DND-41 (cell line): ENCODE measurements at regions not wholly inside any gene's neighbourhood (a gene's known extent, or its start where the extent isn't known, plus 50 kb on each side); places are given as distances from the start of the nearest gene placed in this dataset.

Experiments
- ATAC-seq: fragments of 200-7000 bp; cut with Tn5 transposase; 3 replicates; pipeline ENCODE4 v1.9.1; 2021; ENCODE audit warnings: low read depth; ENCODE audit not compliant: insufficient read depth
- DNase-seq: peaks from one replicate; pipeline ENCODE4 v3.0.0-alpha.2; 2020
- H2AFZ ChIP-seq: 2 replicates; pipeline ENCODE4 v1.6.0; 2012; ENCODE audit warnings: low read depth, low read length
- H3K27ac ChIP-seq: 2 replicates; pipeline ENCODE4 v1.5.1; 2012; ENCODE audit warnings: low read length, inconsistent platforms
- H3K27me3 ChIP-seq: fragments of 200-600 bp; sonication (generic); 2 replicates; pipeline ENCODE4 v1.6.0; 2012; ENCODE audit warnings: low read length, mild to moderate bottlenecking, inconsistent platforms; ENCODE audit not compliant: insufficient read depth, poor library complexity
- H3K36me3 ChIP-seq: 2 replicates; pipeline ENCODE4 v1.5.1; 2012; ENCODE audit warnings: low read length, inconsistent platforms; ENCODE audit not compliant: insufficient read depth
- H3K4me1 ChIP-seq: 2 replicates; pipeline ENCODE4 v1.5.1; 2012; ENCODE audit warnings: mild to moderate bottlenecking, low read length; ENCODE audit not compliant: insufficient read depth
- H3K4me2 ChIP-seq: 2 replicates; pipeline ENCODE4 v1.6.0; 2012; ENCODE audit warnings: mild to moderate bottlenecking, moderate library complexity, low read length, inconsistent platforms; ENCODE audit not compliant: insufficient read depth
- H3K4me3 ChIP-seq, 2 experiments: fragments of 200-600 bp in 1 of 2; shearing (Covaris generic) in 1 of 2; 2 replicates each; pipeline ENCODE4 v1.5.1; 2012 to 2016; ENCODE audit warnings: inconsistent platforms in 2 of 2, low read length in 2 of 2, mild to moderate bottlenecking in 2 of 2, low read depth in 1 of 2, moderate library complexity in 1 of 2
- H3K79me2 ChIP-seq: 2 replicates; pipeline ENCODE4 v1.6.0; 2012; ENCODE audit warnings: low read length, inconsistent platforms; ENCODE audit not compliant: insufficient read depth
- H3K9ac ChIP-seq: 2 replicates; pipeline ENCODE4 v1.6.0; 2012; ENCODE audit warnings: low read depth, mild to moderate bottlenecking, inconsistent platforms, low read length, moderate library complexity
- H3K9me3 ChIP-seq: 2 replicates; pipeline ENCODE4 v1.5.1; 2012; ENCODE audit warnings: low read length, moderate library complexity, mild to moderate bottlenecking, inconsistent platforms; ENCODE audit not compliant: insufficient read depth, severe bottlenecking
- H4K20me1 ChIP-seq: 2 replicates; pipeline ENCODE4 v1.6.0; 2012; ENCODE audit warnings: low read length; ENCODE audit not compliant: insufficient read depth
- CTCF ChIP-seq: IDR thresholded peaks from 2 replicates; pipeline ENCODE4 v1.5.1; 2012; ENCODE audit warnings: borderline replicate concordance, low read length, moderate library complexity, mild to moderate bottlenecking; ENCODE audit not compliant: poor library complexity, severe bottlenecking; ENCODE audit errors: extremely low read depth
- EZH2 ChIP-seq: IDR thresholded peaks from 3 replicates; pipeline ENCODE4 v1.6.1; 2012; ENCODE audit warnings: borderline replicate concordance, low read depth, mild to moderate bottlenecking, moderate library complexity, low read length, inconsistent platforms; ENCODE audit not compliant: severe bottlenecking

GRCh38 chr20:10848810-10849370 is 175.1 kb upstream of the JAG1 start:
- Histone ChIP-seq H3K9ac (no peak overlapping the region), H2AFZ (no peak overlapping the region)
- no peak for DNase-seq

GRCh38 chr20:10853176-10853575 is 179.4 kb upstream of the JAG1 start:
- Histone ChIP-seq H3K4me3 (no peak overlapping the region), H2AFZ (no peak overlapping the region), H3K9ac (no peak overlapping the region), H4K20me1 (no peaks in the 10 kb centered on the region), H3K79me2 (no peaks in the 10 kb centered on the region), H3K27ac (no peak overlapping the region), H3K36me3 (no peaks in the 10 kb centered on the region), H3K27me3 (no peaks in the 10 kb centered on the region), H3K4me2 (no peak overlapping the region), H3K9me3 (no peaks in the 10 kb centered on the region), H3K4me1 (no peaks in the 10 kb centered on the region)
- TF ChIP-seq CTCF (no peak), EZH2 (no peak)
- no peak for DNase-seq
- no peak for ATAC-seq

More at GRCh38 chr20:10848810-10849370, 175.1 kb upstream of the JAG1 start:
- Histone ChIP-seq H3K27ac (no peak overlapping the region), H3K4me1 (no peaks in the 10 kb centered on the region), H3K36me3 (no peaks in the 10 kb centered on the region), H3K4me2 (no peak overlapping the region), H3K27me3 (no peaks in the 10 kb centered on the region), H4K20me1 (no peaks in the 10 kb centered on the region), H3K9me3 (no peaks in the 10 kb centered on the region), H3K4me3 (no peak overlapping the region), H3K79me2 (no peaks in the 10 kb centered on the region)
- TF ChIP-seq CTCF (no peak), EZH2 (no peak)
- ATAC-seq = no peak

- H3K4me3 ChIP-seq = no peak overlapping the region
- no peak overlapping the region for H3K27ac ChIP-seq
- H3K36me3 ChIP-seq = no peaks in the 10 kb centered on the region
- TF ChIP-seq EZH2 = no peak
- no peak for TF ChIP-seq CTCF
- no peaks in the 10 kb centered on the region for H3K27me3 ChIP-seq
- no peak overlapping the region for H2AFZ ChIP-seq
- no peaks in the 10 kb centered on the region for H4K20me1 ChIP-seq
- DNase-seq (no peak), ATAC-seq (no peak)
- no peaks in the 10 kb centered on the region for H3K9me3 ChIP-seq
- H3K79me2 ChIP-seq = no peaks in the 10 kb centered on the region
- H3K4me1 ChIP-seq = no peaks in the 10 kb centered on the region
- no peak overlapping the region for H3K9ac ChIP-seq
- no peak overlapping the region for H3K4me2 ChIP-seq
Observed at GRCh38 chr20:10853731-10854130, 179.9 kb upstream of the JAG1 start.

GRCh38 chr20:10854976-10855375 is 181.2 kb upstream of the JAG1 start:
- H3K36me3 ChIP-seq = no peaks in the 10 kb centered on the region
- ATAC-seq = no peak
- H2AFZ ChIP-seq = no peak overlapping the region
- H3K4me2 ChIP-seq = no peak overlapping the region
- no peak for DNase-seq
- H3K4me1 ChIP-seq = no peaks in the 10 kb centered on the region
- no peaks in the 10 kb centered on the region for H3K79me2 ChIP-seq
- H3K27ac ChIP-seq = no peak overlapping the region
- no peaks in the 10 kb centered on the region for H4K20me1 ChIP-seq
- TF ChIP-seq CTCF (no peak), EZH2 (no peak)
- H3K27me3 ChIP-seq = no peaks in the 10 kb centered on the region
- H3K9ac ChIP-seq = no peak overlapping the region
- no peak overlapping the region for H3K4me3 ChIP-seq
- no peaks in the 10 kb centered on the region for H3K9me3 ChIP-seq
